Fibroblast of skin of back (primary cell): ENCODE measurements at regions not wholly inside any gene's neighbourhood (a gene's known extent, or its start where the extent isn't known, plus 50 kb on each side); places are given as distances from the start of the nearest gene placed in this dataset.
"Not testable (repeated sequence)": the region's sequence is repeated elsewhere in the genome, so short reads cannot be mapped to it uniquely, and the experiment has no call there.

ENCODE experiments used
- DNase-seq: peaks from one replicate; pipeline ENCODE4 v3.0.0-alpha.2; 2013

GRCh38 chr4:149203256-149204001 is 612.2 kb downstream of the IQCM start:
- no peak for DNase-seq

- DNase-seq, result no peak
Measured at GRCh38 chr4:149202117-149202516, 613.5 kb downstream of the IQCM start.

DNA sequence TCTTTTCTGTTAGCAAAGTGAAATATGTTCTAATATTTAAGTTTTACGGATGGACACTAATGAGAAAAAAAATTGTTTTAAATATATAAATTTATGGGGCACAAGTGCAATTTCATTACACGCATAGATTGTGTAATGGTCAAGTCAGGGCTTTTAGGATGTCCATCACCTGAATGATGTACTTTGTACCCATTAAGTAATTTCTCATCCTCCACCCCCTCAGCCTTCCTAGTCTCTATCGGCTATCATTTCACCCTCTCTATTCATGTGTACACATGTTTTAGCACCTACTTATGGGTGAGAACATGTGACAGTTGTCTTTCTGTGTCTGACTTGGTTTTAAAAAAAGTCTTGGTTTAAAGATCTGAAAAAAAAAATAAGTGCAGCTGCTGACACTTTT is 616.0 kb downstream of the IQCM start:
- no peak for DNase-seq

GRCh38 chr4:149194061-149194460 is 621.6 kb downstream of the IQCM start:
- DNase-seq, result no peak

- DNase-seq, result peak; percentile 2
Measured at GRCh38 chr4:149187726-149188125, 627.9 kb downstream of the IQCM start.

DNA sequence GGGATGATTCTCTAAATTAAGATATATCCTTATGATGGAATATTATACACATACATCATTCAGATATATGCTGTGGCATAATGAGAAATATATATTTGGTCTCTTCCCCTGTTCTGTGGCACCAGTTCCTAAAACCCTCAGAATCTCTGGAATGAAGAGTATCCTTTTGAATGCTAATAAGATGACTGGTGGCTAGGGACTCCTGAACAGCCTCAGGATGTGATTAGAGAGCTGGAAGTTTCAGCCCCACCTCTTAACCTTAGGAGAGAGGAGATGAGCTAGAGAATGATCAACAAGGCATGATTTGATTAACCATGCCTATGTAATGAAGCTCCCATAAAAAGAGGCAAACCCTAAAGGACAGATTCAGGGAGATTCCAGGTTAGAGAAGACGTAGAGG is 632.0 kb downstream of the IQCM start:
- no peak for DNase-seq

DNA sequence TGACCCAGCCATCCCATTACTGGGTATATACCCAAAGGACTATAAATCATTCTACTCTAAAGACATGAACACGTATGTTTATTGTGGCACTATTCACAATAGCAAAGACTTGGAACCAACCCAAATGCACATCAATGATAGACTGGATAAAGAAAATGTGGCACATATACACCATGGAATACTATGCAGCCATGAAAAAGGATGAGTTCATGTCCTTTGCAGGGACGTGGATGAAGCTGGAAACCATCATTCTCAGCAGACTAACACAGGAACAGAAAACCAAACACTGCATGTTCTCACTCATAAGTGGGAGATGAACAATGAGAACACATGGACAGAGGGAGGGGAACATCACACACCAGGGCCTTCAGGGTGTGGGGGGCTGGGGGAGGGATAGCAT is 634.2 kb downstream of the IQCM start:
- DNase-seq, result not testable (repeated sequence)

- no peak for DNase-seq
Measured at GRCh38 chr4:149176039-149176438, 639.6 kb downstream of the IQCM start.

DNA sequence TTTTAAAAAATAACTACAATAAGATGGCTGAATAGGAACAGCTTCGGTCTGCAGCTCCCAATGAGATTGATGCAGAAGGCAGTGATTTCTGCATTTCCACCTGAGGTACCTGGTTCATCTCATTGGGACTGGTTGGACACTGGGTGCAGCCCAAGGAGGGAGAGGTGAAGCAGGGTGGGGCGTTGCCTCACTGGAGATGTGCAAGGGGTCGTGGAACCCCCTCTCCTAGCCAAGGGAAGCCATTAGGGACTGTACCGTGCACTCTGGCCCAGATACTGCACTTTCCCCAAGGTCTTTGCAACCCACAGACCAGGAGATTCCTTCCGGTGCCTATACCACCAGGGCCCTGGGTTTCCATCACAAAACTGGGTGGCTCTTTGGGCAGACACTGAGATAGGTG is 640.1 kb downstream of the IQCM start:
- DNase-seq, result no peak

DNA sequence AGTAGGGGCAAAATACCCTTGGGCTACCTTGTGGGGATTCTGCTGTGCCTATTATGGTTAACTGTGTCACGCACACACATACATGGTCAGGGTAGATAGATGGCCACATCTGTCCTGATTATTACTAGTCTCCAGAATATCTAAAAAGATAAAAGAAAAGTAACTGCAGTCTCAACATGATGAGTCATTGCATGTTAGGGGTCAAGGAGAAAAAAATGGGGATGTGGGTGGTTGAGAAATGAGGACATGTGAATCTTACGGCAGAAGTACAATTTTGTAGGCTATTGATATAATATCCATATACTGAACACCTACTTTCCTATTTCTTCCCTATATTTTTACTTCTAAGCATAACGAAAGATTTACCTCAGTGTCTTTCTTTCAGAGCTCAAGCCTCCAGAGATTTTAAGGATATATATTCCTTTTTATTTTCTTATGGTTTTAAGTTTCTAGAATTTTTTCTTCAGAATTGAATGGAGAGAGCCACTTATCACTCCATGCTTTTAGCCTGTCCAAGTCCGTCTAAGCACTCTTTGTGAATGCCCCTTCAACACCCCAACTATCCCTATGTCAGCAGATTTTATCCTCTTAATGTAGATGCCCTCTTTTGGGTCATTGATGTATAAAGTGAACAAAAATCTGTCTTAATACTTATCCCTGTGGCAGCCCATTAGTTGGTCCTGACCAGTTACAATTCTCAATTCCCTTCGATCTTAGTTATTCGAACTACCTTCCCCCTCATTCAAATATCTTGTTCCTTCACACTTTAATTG is 642.2 kb downstream of the IQCM start:
- no peak for DNase-seq

DNA sequence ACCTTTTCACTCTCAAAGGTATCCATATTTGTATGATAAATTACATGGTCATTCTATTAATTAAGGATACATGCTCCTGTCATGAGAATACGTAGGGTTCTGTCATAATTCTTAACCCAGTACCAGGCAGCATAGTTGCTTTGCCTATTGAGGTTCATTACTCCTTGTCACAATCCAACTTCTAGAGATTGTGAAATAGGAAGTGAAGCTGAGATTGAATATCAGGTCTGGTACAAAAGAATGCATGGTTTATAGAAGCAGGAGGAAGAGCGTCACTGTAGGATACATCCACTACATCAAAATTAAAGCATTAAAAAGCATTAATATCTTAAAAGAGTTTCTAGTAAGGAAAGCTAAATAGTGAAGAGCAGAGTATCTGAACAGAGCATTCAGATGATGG is 647.0 kb downstream of the IQCM start:
- DNase-seq, result no peak

DNA sequence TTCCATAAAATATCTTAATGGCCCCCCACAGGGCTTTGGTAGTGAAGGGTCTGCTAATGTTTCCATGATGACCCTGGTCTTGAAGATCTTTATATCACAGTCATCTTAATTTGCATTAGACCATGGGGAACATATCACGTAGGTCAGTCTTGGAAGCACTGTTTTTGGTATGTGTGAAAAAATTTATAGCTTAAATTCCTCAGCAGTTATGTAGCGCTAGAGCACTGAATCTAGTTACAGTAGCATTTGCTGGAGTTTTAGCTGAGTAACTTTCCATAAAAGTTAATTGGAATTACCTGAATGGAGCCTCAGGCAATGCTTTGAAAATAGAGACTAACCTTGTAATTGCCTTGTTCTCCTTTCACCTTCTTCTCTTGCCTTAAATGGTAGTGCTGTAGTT is 648.8 kb downstream of the IQCM start:
- peak; percentile 73 for DNase-seq

GRCh38 chr4:149166365-149166764 is 649.3 kb downstream of the IQCM start:
- DNase-seq, result peak; percentile 63

DNA sequence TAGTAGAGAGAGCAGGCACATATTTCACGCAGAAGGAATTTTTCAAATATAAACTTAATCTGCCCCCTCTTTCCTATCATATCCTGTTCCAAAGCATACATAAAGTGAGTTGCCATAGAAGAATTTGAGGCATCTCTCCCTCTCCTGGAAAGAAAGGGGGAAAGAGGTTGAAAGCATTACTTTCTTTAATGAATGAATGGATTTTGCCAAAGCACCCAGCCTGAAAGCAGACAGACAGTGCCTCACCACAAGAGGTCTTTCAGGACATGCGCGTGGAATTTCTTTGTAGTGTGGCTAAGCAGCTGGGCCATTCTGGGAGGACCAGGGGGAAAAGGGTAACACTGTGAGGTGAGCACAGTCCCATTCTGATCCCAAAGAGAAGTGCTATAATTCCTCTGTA is 651.4 kb downstream of the IQCM start:
- peak; percentile 96 for DNase-seq

- peak; percentile 96 for DNase-seq
Measured at GRCh38 chr4:149161247-149161646, 654.4 kb downstream of the IQCM start.

DNA sequence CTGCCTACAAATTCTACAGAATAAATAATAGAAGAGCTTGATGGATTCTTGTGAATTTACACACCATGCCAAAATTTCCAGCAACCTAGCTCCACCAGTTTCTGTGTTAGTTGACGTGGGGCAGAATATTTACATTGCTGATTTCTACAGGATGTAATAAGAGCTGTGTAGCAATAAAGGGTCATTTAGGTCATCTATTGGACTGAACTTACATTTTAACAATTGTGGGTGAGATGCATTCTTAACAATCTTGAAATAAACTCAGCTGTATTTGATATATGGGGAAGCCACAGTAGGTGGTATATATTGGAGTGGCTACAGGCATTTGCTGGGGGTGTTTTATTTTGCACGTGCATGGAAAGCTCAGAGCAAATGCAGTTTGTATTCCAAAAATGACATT is 655.3 kb downstream of the IQCM start:
- DNase-seq, result no peak

GRCh38 chr4:149158817-149159216 is 656.8 kb downstream of the IQCM start:
- peak; percentile 45 for DNase-seq

DNA sequence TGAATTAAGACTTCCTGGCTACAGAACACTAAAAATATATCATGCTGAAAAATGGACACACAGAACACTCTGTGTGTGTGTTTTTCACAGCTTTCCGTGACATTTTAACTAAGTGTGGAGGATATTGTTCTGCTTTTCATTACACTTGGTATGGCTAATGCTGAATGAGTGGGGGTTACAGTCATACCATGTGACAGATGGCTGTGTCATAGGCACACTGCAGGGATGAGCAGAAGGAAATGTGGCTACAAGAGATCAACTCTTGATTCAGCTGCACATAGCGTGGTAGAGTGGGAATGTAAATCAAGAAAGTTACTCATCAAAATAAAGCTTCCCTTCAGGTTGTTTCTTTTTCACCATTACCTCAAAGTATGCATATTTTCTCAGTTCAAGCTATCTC is 669.8 kb downstream of the IQCM start:
- peak; percentile 80 for DNase-seq

DNA sequence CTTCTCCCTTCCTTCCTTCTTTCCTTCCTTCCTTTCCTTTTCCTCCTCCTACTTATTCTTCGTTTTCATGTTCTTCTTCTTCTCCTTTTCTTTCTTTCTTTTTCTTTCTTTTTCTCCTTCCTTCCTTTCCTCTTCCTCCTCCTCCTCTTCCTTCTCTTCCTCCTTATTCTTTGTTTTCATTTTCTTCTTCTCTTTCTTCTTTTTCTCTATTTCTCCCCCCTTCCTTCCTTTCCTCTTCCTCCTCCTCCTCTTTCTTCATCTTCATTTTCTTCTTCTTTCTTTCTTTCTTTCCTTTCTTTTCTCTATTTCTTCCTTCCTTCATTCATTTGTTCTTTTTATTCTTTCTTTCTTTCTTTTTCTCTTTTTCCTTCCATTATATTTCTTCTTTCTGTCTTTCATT is 671.6 kb downstream of the IQCM start:
- DNase-seq, result no peak

- DNase-seq, result no peak
Measured at GRCh38 chr4:149141391-149141790, 674.3 kb downstream of the IQCM start.

- DNase-seq, result no peak
Measured at GRCh38 chr4:149140841-149141240, 674.8 kb downstream of the IQCM start.

GRCh38 chr4:149136951-149137620 is 678.6 kb downstream of the IQCM start:
- DNase-seq, result no peak

DNA sequence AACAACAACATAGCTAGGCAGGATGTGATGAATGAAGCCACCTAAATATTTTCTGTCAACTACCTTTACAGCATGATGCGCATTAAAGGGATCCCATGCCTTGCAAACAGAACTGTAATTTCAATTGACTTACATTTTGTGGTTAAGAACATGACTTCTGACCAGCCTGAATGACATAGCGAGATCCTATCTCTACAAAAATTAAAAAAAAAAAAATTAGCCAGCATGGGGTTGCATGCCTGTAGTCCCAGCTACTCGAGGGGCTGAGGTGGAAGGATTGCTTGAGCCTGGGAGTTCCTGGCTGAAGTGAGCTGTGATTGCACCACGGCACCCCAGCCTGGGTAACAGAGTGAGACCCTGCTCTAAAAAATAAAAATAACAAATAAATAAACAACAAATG is 680.6 kb downstream of the IQCM start:
- DNase-seq, result no peak

DNA sequence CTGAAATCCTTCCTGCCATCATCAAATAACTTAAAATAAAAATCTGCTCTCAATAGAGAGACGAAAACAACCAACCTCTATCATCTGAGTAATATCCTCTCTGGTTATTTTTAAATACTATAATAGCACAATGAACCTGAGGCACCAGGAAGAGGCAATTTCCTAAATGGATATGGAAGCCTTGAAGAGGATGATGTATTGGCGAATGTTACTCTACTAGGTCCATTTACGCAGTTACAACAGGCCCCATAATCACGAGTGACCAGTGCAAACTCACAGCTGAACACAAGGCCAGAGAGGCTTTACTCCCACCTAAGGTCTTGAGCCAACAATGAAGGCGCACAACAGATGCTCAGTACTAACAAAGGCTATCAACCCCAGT is 678.8 kb upstream of the NR3C2 start:
- DNase-seq, result no peak
